Prostate gland (tissue), 2 donors: ENCODE measurements at regions not wholly inside any gene's neighbourhood (a gene's known extent, or its start where the extent isn't known, plus 50 kb on each side); places are given as distances from the start of the nearest gene placed in this dataset.

Source experiments
- POLR2A ChIP-seq: fragments of 450-650 bp; IDR thresholded peaks from one replicate; pipeline ENCODE4 v1.6.1; 2016; ENCODE audit warnings: antibody characterized with exemption, mild to moderate bottlenecking
- POLR2AphosphoS5 ChIP-seq: sonication (generic); formaldehyde crosslinking; IDR thresholded peaks from one replicate; pipeline ENCODE4 v1.6.1; 2017; ENCODE audit warnings: antibody characterized with exemption
- TF ChIP-seq, protein P1 (sequence below), 4 experiments: fragments of 200-600 bp in 2 of 4; fragments of 450-650 bp in 2 of 4; sonication (generic) in 2 of 4; IDR thresholded peaks; 1 replicate in 3 of 4; 2 replicates in 1 of 4; pipeline ENCODE4 v1.5.1; 2016 to 2019; ENCODE audit warnings: antibody characterized with exemption in 4 of 4, mild to moderate bottlenecking in 2 of 4, moderate library complexity in 2 of 4

DNA sequence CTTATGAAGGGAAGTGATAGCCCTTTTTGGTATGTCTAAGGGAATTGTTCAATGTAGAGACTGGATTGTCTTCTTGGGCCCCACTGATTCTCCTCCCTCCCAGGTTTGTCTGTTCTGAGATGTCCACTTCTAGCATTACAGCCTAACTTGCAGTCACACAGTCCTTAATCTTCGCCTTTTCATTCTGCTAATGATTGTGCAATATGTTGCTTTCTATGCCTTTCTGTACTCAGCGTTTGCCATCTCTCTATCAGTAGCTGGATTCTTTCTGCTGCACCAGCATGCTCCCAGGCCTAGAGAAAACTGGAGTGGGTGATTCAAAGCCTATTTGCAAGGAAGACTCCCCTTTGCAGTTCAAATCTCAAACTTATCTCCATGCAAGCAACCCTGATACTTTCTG is 307.5 kb upstream of the DACH1 start:
- TF ChIP-seq POLR2AphosphoS5 (no peak), POLR2A (no peak)
- TF ChIP-seq, protein P1, sequence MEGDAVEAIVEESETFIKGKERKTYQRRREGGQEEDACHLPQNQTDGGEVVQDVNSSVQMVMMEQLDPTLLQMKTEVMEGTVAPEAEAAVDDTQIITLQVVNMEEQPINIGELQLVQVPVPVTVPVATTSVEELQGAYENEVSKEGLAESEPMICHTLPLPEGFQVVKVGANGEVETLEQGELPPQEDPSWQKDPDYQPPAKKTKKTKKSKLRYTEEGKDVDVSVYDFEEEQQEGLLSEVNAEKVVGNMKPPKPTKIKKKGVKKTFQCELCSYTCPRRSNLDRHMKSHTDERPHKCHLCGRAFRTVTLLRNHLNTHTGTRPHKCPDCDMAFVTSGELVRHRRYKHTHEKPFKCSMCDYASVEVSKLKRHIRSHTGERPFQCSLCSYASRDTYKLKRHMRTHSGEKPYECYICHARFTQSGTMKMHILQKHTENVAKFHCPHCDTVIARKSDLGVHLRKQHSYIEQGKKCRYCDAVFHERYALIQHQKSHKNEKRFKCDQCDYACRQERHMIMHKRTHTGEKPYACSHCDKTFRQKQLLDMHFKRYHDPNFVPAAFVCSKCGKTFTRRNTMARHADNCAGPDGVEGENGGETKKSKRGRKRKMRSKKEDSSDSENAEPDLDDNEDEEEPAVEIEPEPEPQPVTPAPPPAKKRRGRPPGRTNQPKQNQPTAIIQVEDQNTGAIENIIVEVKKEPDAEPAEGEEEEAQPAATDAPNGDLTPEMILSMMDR (IDR thresholded peaks at IDR 0.05), result no peak
